GM23338 (cell line): ENCODE measurements at regions not wholly inside any gene's neighbourhood (a gene's known extent, or its start where the extent isn't known, plus 50 kb on each side); places are given as distances from the start of the nearest gene placed in this dataset.
A peak's percentile ranks its signal among the peaks of the same experiment; 100 is the strongest.
"Not testable (repeated sequence)": the region's sequence is repeated elsewhere in the genome, so short reads cannot be mapped to it uniquely, and the experiment has no call there.

Experiments used
- ATAC-seq: fragments of 200-7000 bp; cut with Tn5 transposase; 3 replicates; pipeline ENCODE4 v1.9.1; 2020
- DNase-seq: peaks from one replicate; pipeline ENCODE4 v3.0.0-alpha.2; 2015; ENCODE audit warnings: low spot score
- H2AFZ ChIP-seq: fragments of 200-600 bp; sonication (generic); 2 replicates; pipeline ENCODE4 v1.8.0; 2016; ENCODE audit warnings: antibody characterized with exemption, mild to moderate bottlenecking, moderate library complexity
- H3F3A ChIP-seq: fragments of 200-600 bp; sonication (generic); replicated peaks from 2 replicates; pipeline ENCODE4 v1.8.0; 2017; ENCODE audit warnings: antibody characterized with exemption, mixed run types, low read depth
- H3K27ac ChIP-seq: fragments of 200-600 bp; sonication (generic); 2 replicates; pipeline ENCODE4 v1.6.1; 2016; ENCODE audit warnings: low read depth
- H3K27me3 ChIP-seq: fragments of 200-600 bp; sonication (generic); 2 replicates; pipeline ENCODE4 v1.8.0; 2016; ENCODE audit warnings: mild to moderate bottlenecking, mixed run types, moderate library complexity; ENCODE audit not compliant: insufficient read depth
- H3K36me3 ChIP-seq: fragments of 200-600 bp; sonication (generic); 2 replicates; pipeline ENCODE4 v1.8.0; 2016; ENCODE audit warnings: mild to moderate bottlenecking; ENCODE audit not compliant: insufficient read depth
- H3K4me1 ChIP-seq: fragments of 200-600 bp; sonication (generic); 2 replicates; pipeline ENCODE4 v1.8.0; 2016; ENCODE audit warnings: mild to moderate bottlenecking, moderate library complexity; ENCODE audit not compliant: insufficient read depth
- H3K4me2 ChIP-seq: fragments of 200-600 bp; sonication (generic); 2 replicates; pipeline ENCODE4 v1.7.1; 2017; ENCODE audit warnings: mixed run types
- H3K4me3 ChIP-seq: fragments of 200-600 bp; sonication (generic); 2 replicates; pipeline ENCODE4 v1.6.1; 2016; ENCODE audit warnings: mixed run types
- H3K79me2 ChIP-seq: fragments of 200-600 bp; sonication (generic); replicated peaks from 2 replicates; pipeline ENCODE4 v1.8.0; 2017; ENCODE audit warnings: mild to moderate bottlenecking; ENCODE audit not compliant: insufficient read depth
- H3K9me2 ChIP-seq: fragments of 200-600 bp; sonication (generic); 2 replicates; pipeline ENCODE4 v1.8.0; 2017; ENCODE audit not compliant: insufficient read depth
- H4K20me1 ChIP-seq: fragments of 200-600 bp; sonication (generic); replicated peaks from 2 replicates; pipeline ENCODE4 v1.8.0; 2017; ENCODE audit warnings: mild to moderate bottlenecking; ENCODE audit not compliant: insufficient read depth
- H3K27ac Mint-ChIP-seq: 2 replicates; pipeline ENCODE4 v1.8.0; 2020; ENCODE audit warnings: inconsistent platforms, mild to moderate bottlenecking, moderate library complexity, mixed read lengths
- H3K27me3 Mint-ChIP-seq: 3 replicates; pipeline ENCODE4 v1.8.0; 2022; ENCODE audit warnings: low read depth, mild to moderate bottlenecking, moderate library complexity, mixed read lengths, inconsistent platforms; ENCODE audit not compliant: insufficient read depth, poor library complexity
- H3K36me3 Mint-ChIP-seq: 3 replicates; pipeline ENCODE4 v1.8.0; 2021; ENCODE audit warnings: low read depth, mild to moderate bottlenecking, inconsistent platforms, moderate library complexity, mixed read lengths
- H3K4me1 Mint-ChIP-seq: 3 replicates; pipeline ENCODE4 v1.8.0; 2020; ENCODE audit warnings: mild to moderate bottlenecking, inconsistent platforms, mixed read lengths
- H3K4me3 Mint-ChIP-seq: 3 replicates; pipeline ENCODE4 v1.8.0; 2021; ENCODE audit warnings: moderate library complexity, mild to moderate bottlenecking, inconsistent platforms, mixed read lengths
- H3K9me3 Mint-ChIP-seq: 3 replicates; pipeline ENCODE4 v1.8.0; 2020; ENCODE audit warnings: moderate library complexity, mild to moderate bottlenecking, inconsistent platforms, mixed read lengths
- CREB1 ChIP-seq: fragments of 250-450 bp; sonication (Bioruptor Pico); IDR thresholded peaks from 2 replicates; pipeline ENCODE4 v1.5.0; 2020; ENCODE audit warnings: low read depth, mild to moderate bottlenecking, moderate library complexity
- NANOG ChIP-seq: IDR thresholded peaks from 2 replicates; pipeline ENCODE4 v1.6.1; 2016; ENCODE audit warnings: antibody characterized with exemption, borderline replicate concordance
- STAT1 ChIP-seq: IDR thresholded peaks from one replicate; pipeline ENCODE4 v1.6.1; 2016; ENCODE audit warnings: antibody characterized with exemption; ENCODE audit not compliant: unreplicated experiment
- TF ChIP-seq, protein P1 (sequence below), 2 experiments: fragments of 200-600 bp in 1 of 2; sonication (generic) in 1 of 2; conservative IDR thresholded peaks; 2 replicates each; pipeline versions ENCODE4 v1.5.1 to v1.6.1; 2016 to 2017; ENCODE audit warnings: antibody characterized with exemption in 2 of 2, low read depth in 2 of 2, mild to moderate bottlenecking in 2 of 2, moderate library complexity in 1 of 2
- TF ChIP-seq, protein P2 (sequence below): IDR thresholded peaks from 2 replicates; pipeline ENCODE4 v1.6.1; 2016; ENCODE audit warnings: antibody characterized with exemption
- TF ChIP-seq, protein P3 (sequence below): IDR thresholded peaks from one replicate; pipeline ENCODE4 v1.6.1; 2018; ENCODE audit warnings: antibody characterized with exemption; ENCODE audit not compliant: unreplicated experiment

DNA sequence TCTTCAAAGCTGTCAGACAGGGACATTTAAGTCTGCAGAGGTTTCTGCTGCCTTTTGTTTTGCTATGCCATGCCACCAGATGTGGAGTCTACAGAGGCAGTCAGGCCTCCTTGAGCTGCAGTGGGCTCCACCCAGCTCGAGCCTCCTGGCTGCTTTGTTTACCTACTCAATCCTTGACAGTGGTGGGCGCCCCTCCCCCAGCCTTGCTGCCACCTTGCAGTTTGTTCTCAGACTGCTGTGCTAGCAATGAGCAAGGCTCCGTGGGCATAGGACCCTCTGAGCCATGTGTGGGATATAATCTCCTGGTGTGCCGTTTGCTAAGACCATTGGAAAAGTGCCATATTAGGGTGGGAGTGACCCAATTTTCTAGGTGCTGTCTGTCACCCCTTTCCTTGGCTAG lies 126.0 kb downstream of the KLF8 start:
- not testable (repeated sequence) for H3K4me2 ChIP-seq, H3K4me1 ChIP-seq, H4K20me1 ChIP-seq, H3K79me2 ChIP-seq, H3K4me1 Mint-ChIP-seq, H3K36me3 Mint-ChIP-seq, DNase-seq, H3K9me2 ChIP-seq, H3K27ac ChIP-seq, H3K4me3 Mint-ChIP-seq, H3F3A ChIP-seq, H3K36me3 ChIP-seq, ATAC-seq, H3K27ac Mint-ChIP-seq, H2AFZ ChIP-seq, H3K27me3 ChIP-seq, H3K27me3 Mint-ChIP-seq, H3K4me3 ChIP-seq
- peaks cover 36% of the 10 kb centered on the region for H3K9me3 Mint-ChIP-seq

DNA sequence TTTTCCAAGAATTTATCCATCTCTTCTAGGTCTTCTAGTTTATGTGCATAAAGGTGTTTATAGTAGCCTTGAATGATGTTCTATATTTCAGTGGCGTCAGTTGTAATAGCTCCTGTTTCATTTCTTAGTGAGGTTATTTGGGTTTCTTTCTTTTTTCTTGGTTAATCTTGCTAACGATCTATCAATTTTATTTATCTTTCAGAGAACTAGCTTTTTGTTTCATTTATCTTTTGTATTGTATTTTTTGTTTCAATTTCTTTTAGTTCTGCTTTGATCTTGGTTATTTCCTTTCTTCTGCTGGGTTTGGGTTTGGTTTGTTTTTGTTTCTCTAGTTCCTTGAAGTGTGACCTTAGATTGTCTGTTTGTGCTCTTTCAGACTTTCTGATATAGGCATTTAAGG lies 133.0 kb downstream of the KLF8 start:
- not testable (repeated sequence) for H3K4me3 Mint-ChIP-seq, H3K27me3 ChIP-seq, H3K27me3 Mint-ChIP-seq, H3K4me1 ChIP-seq, H3K9me3 Mint-ChIP-seq, H3K79me2 ChIP-seq, H2AFZ ChIP-seq, H3K36me3 ChIP-seq, H3K9me2 ChIP-seq, ATAC-seq, H3K27ac Mint-ChIP-seq, H4K20me1 ChIP-seq, H3K4me3 ChIP-seq, H3K27ac ChIP-seq, H3K4me2 ChIP-seq, DNase-seq, H3K36me3 Mint-ChIP-seq, H3F3A ChIP-seq, H3K4me1 Mint-ChIP-seq

DNA sequence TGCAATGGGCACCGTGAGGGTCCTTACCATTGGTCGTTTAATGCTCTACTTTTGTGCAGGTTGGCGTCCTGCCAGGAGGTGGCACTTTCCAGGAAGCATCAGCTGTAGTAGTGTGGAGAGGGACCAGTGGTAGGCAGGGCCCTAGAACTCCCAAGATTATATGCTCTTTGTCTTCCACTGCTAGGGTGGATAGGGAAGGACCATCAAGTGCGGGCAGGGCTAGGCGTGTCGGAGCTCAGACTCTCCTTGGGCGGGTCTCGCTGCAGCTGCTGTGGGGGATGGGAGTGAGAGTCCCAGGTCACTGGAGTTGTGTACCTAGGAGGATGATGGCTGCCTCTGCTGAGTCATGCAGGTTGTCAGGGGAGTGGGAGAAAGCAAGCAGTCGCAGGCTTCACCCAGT lies 134.7 kb downstream of the KLF8 start:
- no peaks in the 10 kb centered on the region; the same call in 2 of the 3 replicates for H3K36me3 Mint-ChIP-seq
- Histone ChIP-seq H3K4me2 (no peak overlapping the region), H3K9me2 (no peaks in the 10 kb centered on the region), H2AFZ (no peak overlapping the region), H3K27ac (no peak overlapping the region), H3K27me3 (no peaks in the 10 kb centered on the region), H3K79me2 (no peaks in the 10 kb centered on the region), H3F3A (no peaks in the 10 kb centered on the region), H3K36me3 (no peaks in the 10 kb centered on the region), H3K4me1 (no peaks in the 10 kb centered on the region), H4K20me1 (no peaks in the 10 kb centered on the region), H3K4me3 (no peak overlapping the region)
- H3K4me3 Mint-ChIP-seq, result no peak overlapping the region
- no peak for ATAC-seq
- no peaks in the 10 kb centered on the region; the same call in 2 of the 3 replicates for H3K4me1 Mint-ChIP-seq
- TF ChIP-seq STAT1, result no peak
- TF ChIP-seq, protein P1, sequence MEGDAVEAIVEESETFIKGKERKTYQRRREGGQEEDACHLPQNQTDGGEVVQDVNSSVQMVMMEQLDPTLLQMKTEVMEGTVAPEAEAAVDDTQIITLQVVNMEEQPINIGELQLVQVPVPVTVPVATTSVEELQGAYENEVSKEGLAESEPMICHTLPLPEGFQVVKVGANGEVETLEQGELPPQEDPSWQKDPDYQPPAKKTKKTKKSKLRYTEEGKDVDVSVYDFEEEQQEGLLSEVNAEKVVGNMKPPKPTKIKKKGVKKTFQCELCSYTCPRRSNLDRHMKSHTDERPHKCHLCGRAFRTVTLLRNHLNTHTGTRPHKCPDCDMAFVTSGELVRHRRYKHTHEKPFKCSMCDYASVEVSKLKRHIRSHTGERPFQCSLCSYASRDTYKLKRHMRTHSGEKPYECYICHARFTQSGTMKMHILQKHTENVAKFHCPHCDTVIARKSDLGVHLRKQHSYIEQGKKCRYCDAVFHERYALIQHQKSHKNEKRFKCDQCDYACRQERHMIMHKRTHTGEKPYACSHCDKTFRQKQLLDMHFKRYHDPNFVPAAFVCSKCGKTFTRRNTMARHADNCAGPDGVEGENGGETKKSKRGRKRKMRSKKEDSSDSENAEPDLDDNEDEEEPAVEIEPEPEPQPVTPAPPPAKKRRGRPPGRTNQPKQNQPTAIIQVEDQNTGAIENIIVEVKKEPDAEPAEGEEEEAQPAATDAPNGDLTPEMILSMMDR (conservative IDR thresholded peaks at IDR 0.05; ENCODE audit: low read depth in 2 of 2), result peak in 1 of 2 experiments; percentile 31; a peak in 2 of 4 replicates
- 0 out of 2 replicates have a peak overlapping the region, but pooled peaks have one; percentile 44 for H3K27ac Mint-ChIP-seq
- H3K27me3 Mint-ChIP-seq, result no peaks in the 10 kb centered on the region
- peak; percentile 1 for DNase-seq
- peaks cover 13% of the 10 kb centered on the region for H3K9me3 Mint-ChIP-seq

DNA sequence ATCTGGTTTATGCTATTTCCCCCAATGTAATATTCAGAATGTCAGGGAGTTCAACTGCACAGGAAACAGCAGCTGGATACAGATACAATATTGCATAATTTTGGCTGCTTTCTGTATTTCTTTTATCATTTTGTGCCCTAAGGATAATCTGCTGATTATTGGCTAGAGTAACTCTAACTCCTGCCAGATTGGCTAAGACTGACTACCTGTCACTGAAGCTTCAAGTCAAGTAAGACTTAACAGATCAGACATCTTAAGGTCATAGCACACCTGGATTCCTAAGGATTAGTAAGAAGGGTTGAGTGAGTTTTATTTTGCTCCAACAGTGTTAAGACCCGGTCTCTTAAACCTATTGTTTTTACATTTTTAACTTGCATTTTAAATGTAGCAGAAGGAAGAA lies 136.8 kb downstream of the KLF8 start:
- Mint-ChIP-seq H3K36me3 (no peaks in the 10 kb centered on the region; the same call in 2 of the 3 replicates), H3K27me3 (no peaks in the 10 kb centered on the region), H3K4me3 (no peak overlapping the region), H3K9me3 (peaks cover 17% of the 10 kb centered on the region), H3K4me1 (no peaks in the 10 kb centered on the region; the same call in 2 of the 3 replicates), H3K27ac (no peak overlapping the region)
- Histone ChIP-seq H3K9me2 (no peaks in the 10 kb centered on the region), H3K79me2 (no peaks in the 10 kb centered on the region), H2AFZ (no peak overlapping the region), H3K27me3 (no peaks in the 10 kb centered on the region), H3K27ac (no peak overlapping the region), H4K20me1 (no peaks in the 10 kb centered on the region), H3K4me3 (no peak overlapping the region), H3F3A (no peaks in the 10 kb centered on the region), H3K4me1 (no peaks in the 10 kb centered on the region), H3K4me2 (no peak overlapping the region), H3K36me3 (no peaks in the 10 kb centered on the region)
- DNase-seq (no peak), ATAC-seq (no peak)
- TF ChIP-seq, protein P2, sequence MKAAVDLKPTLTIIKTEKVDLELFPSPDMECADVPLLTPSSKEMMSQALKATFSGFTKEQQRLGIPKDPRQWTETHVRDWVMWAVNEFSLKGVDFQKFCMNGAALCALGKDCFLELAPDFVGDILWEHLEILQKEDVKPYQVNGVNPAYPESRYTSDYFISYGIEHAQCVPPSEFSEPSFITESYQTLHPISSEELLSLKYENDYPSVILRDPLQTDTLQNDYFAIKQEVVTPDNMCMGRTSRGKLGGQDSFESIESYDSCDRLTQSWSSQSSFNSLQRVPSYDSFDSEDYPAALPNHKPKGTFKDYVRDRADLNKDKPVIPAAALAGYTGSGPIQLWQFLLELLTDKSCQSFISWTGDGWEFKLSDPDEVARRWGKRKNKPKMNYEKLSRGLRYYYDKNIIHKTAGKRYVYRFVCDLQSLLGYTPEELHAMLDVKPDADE, result no peak
- TF ChIP-seq, protein P3, sequence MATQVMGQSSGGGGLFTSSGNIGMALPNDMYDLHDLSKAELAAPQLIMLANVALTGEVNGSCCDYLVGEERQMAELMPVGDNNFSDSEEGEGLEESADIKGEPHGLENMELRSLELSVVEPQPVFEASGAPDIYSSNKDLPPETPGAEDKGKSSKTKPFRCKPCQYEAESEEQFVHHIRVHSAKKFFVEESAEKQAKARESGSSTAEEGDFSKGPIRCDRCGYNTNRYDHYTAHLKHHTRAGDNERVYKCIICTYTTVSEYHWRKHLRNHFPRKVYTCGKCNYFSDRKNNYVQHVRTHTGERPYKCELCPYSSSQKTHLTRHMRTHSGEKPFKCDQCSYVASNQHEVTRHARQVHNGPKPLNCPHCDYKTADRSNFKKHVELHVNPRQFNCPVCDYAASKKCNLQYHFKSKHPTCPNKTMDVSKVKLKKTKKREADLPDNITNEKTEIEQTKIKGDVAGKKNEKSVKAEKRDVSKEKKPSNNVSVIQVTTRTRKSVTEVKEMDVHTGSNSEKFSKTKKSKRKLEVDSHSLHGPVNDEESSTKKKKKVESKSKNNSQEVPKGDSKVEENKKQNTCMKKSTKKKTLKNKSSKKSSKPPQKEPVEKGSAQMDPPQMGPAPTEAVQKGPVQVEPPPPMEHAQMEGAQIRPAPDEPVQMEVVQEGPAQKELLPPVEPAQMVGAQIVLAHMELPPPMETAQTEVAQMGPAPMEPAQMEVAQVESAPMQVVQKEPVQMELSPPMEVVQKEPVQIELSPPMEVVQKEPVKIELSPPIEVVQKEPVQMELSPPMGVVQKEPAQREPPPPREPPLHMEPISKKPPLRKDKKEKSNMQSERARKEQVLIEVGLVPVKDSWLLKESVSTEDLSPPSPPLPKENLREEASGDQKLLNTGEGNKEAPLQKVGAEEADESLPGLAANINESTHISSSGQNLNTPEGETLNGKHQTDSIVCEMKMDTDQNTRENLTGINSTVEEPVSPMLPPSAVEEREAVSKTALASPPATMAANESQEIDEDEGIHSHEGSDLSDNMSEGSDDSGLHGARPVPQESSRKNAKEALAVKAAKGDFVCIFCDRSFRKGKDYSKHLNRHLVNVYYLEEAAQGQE, result no peak
- TF ChIP-seq, protein P1 (conservative IDR thresholded peaks at IDR 0.05; ENCODE audit: low read depth in 2 of 2), result no peak
- TF ChIP-seq CREB1 (CRISPR knock-in tag), result no peak
- no peak for TF ChIP-seq NANOG
